H9 (cell line): ENCODE measurements at regions not wholly inside any gene's neighbourhood (a gene's known extent, or its start where the extent isn't known, plus 50 kb on each side); places are given as distances from the start of the nearest gene placed in this dataset.

Source experiments
- DNase-seq: peaks from one replicate; pipeline ENCODE4 v3.0.0-alpha.2; 2017
- H2AFZ ChIP-seq: one replicate; pipeline ENCODE4 v1.6.1; 2013; ENCODE audit warnings: mild to moderate bottlenecking, low read length, control low read depth, moderate library complexity
- H2AK5ac ChIP-seq: 2 replicates; pipeline ENCODE4 v1.6.1; 2013; ENCODE audit warnings: low read length, control low read depth, mixed read lengths; ENCODE audit not compliant: insufficient read length
- H2BK120ac ChIP-seq: one replicate; pipeline ENCODE4 v1.6.1; 2013; ENCODE audit warnings: low read depth, mild to moderate bottlenecking, low read length, control low read depth, inconsistent platforms; ENCODE audit not compliant: poor library complexity, severe bottlenecking
- H2BK12ac ChIP-seq: 2 replicates; pipeline ENCODE4 v1.6.1; 2013; ENCODE audit warnings: low read length, control low read depth, mixed read lengths, low read depth; ENCODE audit not compliant: insufficient read length
- H2BK15ac ChIP-seq: 2 replicates; pipeline ENCODE4 v1.6.1; 2013; ENCODE audit warnings: low read depth, low read length, control low read depth
- H2BK20ac ChIP-seq: one replicate; pipeline ENCODE4 v1.6.1; 2013; ENCODE audit warnings: low read depth, mild to moderate bottlenecking, low read length, control low read depth, inconsistent platforms; ENCODE audit not compliant: poor library complexity, severe bottlenecking
- H2BK5ac ChIP-seq: 2 replicates; pipeline ENCODE4 v1.6.1; 2013; ENCODE audit warnings: low read length, control low read depth, mixed read lengths; ENCODE audit not compliant: insufficient read length
- H3K14ac ChIP-seq: 2 replicates; pipeline ENCODE4 v1.6.1; 2013; ENCODE audit warnings: low read length, control low read depth; ENCODE audit not compliant: insufficient read depth
- H3K18ac ChIP-seq: 2 replicates; pipeline ENCODE4 v1.6.1; 2013; ENCODE audit warnings: low read depth, mild to moderate bottlenecking, mixed read lengths, low read length, control low read depth; ENCODE audit not compliant: insufficient read length
- H3K23ac ChIP-seq: 2 replicates; pipeline ENCODE4 v1.6.1; 2013; ENCODE audit warnings: low read length, control low read depth, mixed read lengths, low read depth; ENCODE audit not compliant: insufficient read length
- H3K23me2 ChIP-seq: 2 replicates; pipeline ENCODE4 v1.6.1; 2013; ENCODE audit warnings: low read depth, mild to moderate bottlenecking, mixed read lengths, low read length, control low read depth; ENCODE audit not compliant: insufficient read length, poor library complexity, severe bottlenecking
- H3K27ac ChIP-seq: 2 replicates; pipeline ENCODE4 v1.5.1; 2013; ENCODE audit warnings: low read length, control low read depth, mixed read lengths, low read depth; ENCODE audit not compliant: insufficient read length
- H3K27me3 ChIP-seq: 2 replicates; pipeline ENCODE4 v1.6.1; 2013; ENCODE audit warnings: low read length, control low read depth, inconsistent platforms; ENCODE audit not compliant: insufficient read depth
- H3K4ac ChIP-seq: 2 replicates; pipeline ENCODE4 v1.6.1; 2013; ENCODE audit warnings: low read depth, mild to moderate bottlenecking, control low read depth, inconsistent platforms, low read length, moderate library complexity
- H3K4me1 ChIP-seq: 2 replicates; pipeline ENCODE4 v1.6.1; 2013; ENCODE audit warnings: low read length, control low read depth, inconsistent platforms; ENCODE audit not compliant: insufficient read depth
- H3K4me2 ChIP-seq: 2 replicates; pipeline ENCODE4 v1.6.1; 2013; ENCODE audit warnings: low read length, control low read depth, mixed read lengths; ENCODE audit not compliant: insufficient read length, insufficient read depth
- H3K56ac ChIP-seq: 2 replicates; pipeline ENCODE4 v1.6.1; 2013; ENCODE audit warnings: low read depth, mild to moderate bottlenecking, mixed read lengths, low read length, control low read depth; ENCODE audit not compliant: insufficient read length
- H3K79me1 ChIP-seq: 2 replicates; pipeline ENCODE4 v1.6.1; 2013; ENCODE audit warnings: low read depth, mild to moderate bottlenecking, moderate library complexity, low read length, control low read depth, inconsistent platforms; ENCODE audit not compliant: insufficient read depth, poor library complexity, severe bottlenecking
- H3K79me2 ChIP-seq: 2 replicates; pipeline ENCODE4 v1.6.1; 2013; ENCODE audit warnings: low read length, control low read depth, inconsistent platforms; ENCODE audit not compliant: insufficient read depth
- H3K9ac ChIP-seq: 2 replicates; pipeline ENCODE4 v1.6.1; 2013; ENCODE audit warnings: low read length, control low read depth, mixed read lengths; ENCODE audit not compliant: insufficient read length; ENCODE audit errors: extremely low read depth
- H3K9me3 ChIP-seq: one replicate; pipeline ENCODE4 v1.6.1; 2013; ENCODE audit warnings: low read depth, low read length, inconsistent platforms; ENCODE audit not compliant: control insufficient read depth
- H3T11ph ChIP-seq: one replicate; pipeline ENCODE4 v1.6.1; 2013; ENCODE audit warnings: mild to moderate bottlenecking, low read length, control low read depth, inconsistent platforms
- H4K20me1 ChIP-seq: one replicate; pipeline ENCODE4 v1.6.1; 2013; ENCODE audit not compliant: control insufficient read depth, insufficient read length, insufficient read depth
- H4K5ac ChIP-seq: 2 replicates; pipeline ENCODE4 v1.6.1; 2013; ENCODE audit warnings: low read depth, mild to moderate bottlenecking, mixed read lengths, low read length, control low read depth; ENCODE audit not compliant: insufficient read length
- H4K8ac ChIP-seq: replicated peaks from 2 replicates; pipeline ENCODE4 v1.6.1; 2013; ENCODE audit warnings: low read length, control low read depth, mixed read lengths, low read depth; ENCODE audit not compliant: insufficient read length
- H4K91ac ChIP-seq: 2 replicates; pipeline ENCODE4 v1.6.1; 2013; ENCODE audit warnings: low read depth, mild to moderate bottlenecking, moderate library complexity, mixed read lengths, low read length, control low read depth; ENCODE audit not compliant: insufficient read length
- H3K27ac Mint-ChIP-seq, 3 experiments: 2 replicates in 2 of 3; 3 replicates in 1 of 3; pipeline ENCODE4 v1.8.0; 2020 to 2021; ENCODE audit warnings: mixed read lengths in 3 of 3, mild to moderate bottlenecking in 1 of 3, moderate library complexity in 1 of 3
- H3K27me3 Mint-ChIP-seq: 2 replicates; pipeline ENCODE4 v1.8.0; 2021; ENCODE audit warnings: low read depth, mild to moderate bottlenecking, moderate library complexity, mixed read lengths
- H3K36me3 Mint-ChIP-seq, 3 experiments: 2 replicates in 2 of 3; 3 replicates in 1 of 3; pipeline ENCODE4 v1.8.0; 2020 to 2021; ENCODE audit warnings: low read depth in 3 of 3, mixed read lengths in 3 of 3; ENCODE audit not compliant: insufficient read depth in 1 of 3
- H3K4me1 Mint-ChIP-seq, 2 experiments: 2 replicates each; pipeline ENCODE4 v1.8.0; 2020; ENCODE audit warnings: mixed read lengths in 2 of 2
- H3K4me3 Mint-ChIP-seq, 2 experiments: 2 replicates in 1 of 2; 3 replicates in 1 of 2; pipeline ENCODE4 v1.8.0; 2020 to 2021; ENCODE audit warnings: mild to moderate bottlenecking in 2 of 2, mixed read lengths in 2 of 2, moderate library complexity in 1 of 2
- H3K9me3 Mint-ChIP-seq, 2 experiments: 2 replicates in 1 of 2; 3 replicates in 1 of 2; pipeline ENCODE4 v1.8.0; 2020; ENCODE audit warnings: mild to moderate bottlenecking in 2 of 2, mixed read lengths in 2 of 2, moderate library complexity in 1 of 2
- CTCF ChIP-seq: fragments of 200-600 bp; sonication (generic); conservative IDR thresholded peaks from 3 replicates; pipeline ENCODE4 v1.8.0; 2021; ENCODE audit warnings: antibody characterized with exemption, mild to moderate bottlenecking
- WGBS: extraction: QIAGEN DNeasy Blood & Tissue Kit; methylation state at CpG from one replicate; pipeline ENCODE4 v1.1.7; 2013; ENCODE audit warnings: missing lambda C conversion rate, low lambda C conversion rate, mixed read lengths; ENCODE audit not compliant: insufficient read length; ENCODE audit errors: extremely low coverage; 5-methylcytosine and 5-hydroxymethylcytosine counted together

- Histone ChIP-seq H4K20me1 (no peaks in the 10 kb centered on the region), H2BK20ac (no peak overlapping the region), H3K9ac (no peak overlapping the region), H3K4ac (no peak overlapping the region), H3K14ac (no peak overlapping the region), H3K79me1 (no peaks in the 10 kb centered on the region), H3K79me2 (no peaks in the 10 kb centered on the region), H3T11ph (no peak overlapping the region), H3K9me3 (no peaks in the 10 kb centered on the region), H3K23ac (no peak overlapping the region), H3K4me2 (no peak overlapping the region), H2BK12ac (no peak overlapping the region), H4K91ac (no peak overlapping the region), H3K27me3 (no peaks in the 10 kb centered on the region), H2BK120ac (no peak overlapping the region), H3K56ac (no peak overlapping the region), H4K8ac (no peak overlapping the region), H4K5ac (no peak overlapping the region), H2BK5ac (no peak overlapping the region), H3K23me2 (no peaks in the 10 kb centered on the region), H2AFZ (no peak overlapping the region), H3K4me1 (no peaks in the 10 kb centered on the region), H3K18ac (no peak overlapping the region), H2AK5ac (no peak overlapping the region), H2BK15ac (no peak overlapping the region), H3K27ac (no peak overlapping the region)
- no peak for DNase-seq
- Mint-ChIP-seq H3K36me3 (no peaks in the 10 kb centered on the region), H3K27ac (no peak overlapping the region), H3K4me3 (no peak overlapping the region), H3K9me3 (no peaks in the 10 kb centered on the region), H3K27me3 (no peaks in the 10 kb centered on the region), H3K4me1 (no peaks in the 10 kb centered on the region)
- TF ChIP-seq CTCF: no peak
- no CpG with 5 or more reads among the region's 3 CpGs for WGBS
Measured at GRCh38 chr3:146818866-146819265, 213.7 kb upstream of the PLSCR5 start.
